Prostate gland (tissue), 2 donors: ENCODE measurements at regions not wholly inside any gene's neighbourhood (a gene's known extent, or its start where the extent isn't known, plus 50 kb on each side); places are given as distances from the start of the nearest gene placed in this dataset.

ENCODE experiments used
- DNase-seq: peaks from one replicate; pipeline ENCODE4 v3.0.0-alpha.2; 2019; ENCODE audit warnings: low spot score
- H3K27ac ChIP-seq, 2 donors: fragments of 200-600 bp; sonication (generic); 2 replicates each; pipeline ENCODE4 v1.5.1; 2017 to 2019
- H3K27me3 ChIP-seq: fragments of 200-600 bp; sonication (generic); replicated peaks from 2 replicates; pipeline ENCODE4 v1.5.1; 2019; ENCODE audit not compliant: insufficient read depth
- H3K36me3 ChIP-seq, 2 donors: fragments of 200-600 bp; sonication (generic); 1 replicate in 1 of 2; 2 replicates in 1 of 2; pipeline versions ENCODE4 v1.5.1 to v1.8.1; 2017 to 2019
- H3K4me1 ChIP-seq: fragments of 200-600 bp; sonication (generic); replicated peaks from 2 replicates; pipeline ENCODE4 v1.5.1; 2019
- H3K4me3 ChIP-seq, 2 donors: fragments of 200-600 bp; sonication (generic); 2 replicates each; pipeline ENCODE4 v1.5.1; 2017 to 2019
- H3K9me3 ChIP-seq: fragments of 200-600 bp; sonication (generic); 2 replicates; pipeline ENCODE4 v1.5.1; 2017
- CTCF ChIP-seq, 4 experiments: fragments of 200-600 bp in 2 of 4; fragments of 450-650 bp in 2 of 4; sonication (generic) in 2 of 4; IDR thresholded peaks; 1 replicate in 3 of 4; 2 replicates in 1 of 4; pipeline ENCODE4 v1.5.1; 2016 to 2019; ENCODE audit warnings: antibody characterized with exemption in 4 of 4, mild to moderate bottlenecking in 2 of 4, moderate library complexity in 2 of 4
- POLR2A ChIP-seq: fragments of 450-650 bp; IDR thresholded peaks from one replicate; pipeline ENCODE4 v1.6.1; 2016; ENCODE audit warnings: antibody characterized with exemption, mild to moderate bottlenecking
- POLR2AphosphoS5 ChIP-seq: sonication (generic); formaldehyde crosslinking; IDR thresholded peaks from one replicate; pipeline ENCODE4 v1.6.1; 2017; ENCODE audit warnings: antibody characterized with exemption
- WGBS: methylation state at CpG from one replicate; pipeline ENCODE4 v1.1.5; 2018; 5-methylcytosine and 5-hydroxymethylcytosine counted together
- intact Hi-C: fragments of 100-400 bp; cut with DNase I; formaldehyde crosslinking; loops from one replicate; pipeline ENCODE4 v1.14.2; 2022

- intact Hi-C loops: no loop called here
Measured at GRCh38 chr22:48984639-48985038, 843.0 kb downstream of the BRD1 start.

GRCh38 chr22:48982321-48982905, 845.3 kb downstream of the BRD1 start:
- TF ChIP-seq CTCF (IDR thresholded peaks at IDR 0.05) (no peak), POLR2AphosphoS5 (no peak), POLR2A (no peak)
- intact Hi-C loops: no loop called here
- no peaks in the 10 kb centered on the region for H3K36me3 ChIP-seq
- H3K4me1 ChIP-seq: no peaks in the 10 kb centered on the region
- H3K27me3 ChIP-seq: peaks cover 5% of the 10 kb centered on the region
- H3K4me3 ChIP-seq: no peak overlapping the region
- no peaks in the 10 kb centered on the region for H3K9me3 ChIP-seq
- H3K27ac ChIP-seq: no peak overlapping the region
- no peak for DNase-seq
- 89% methylated on average over 10 of the region's 10 CpGs for WGBS

More at GRCh38 chr22:48984639-48985038, 843.0 kb downstream of the BRD1 start:
- no peaks in the 10 kb centered on the region for H3K4me1 ChIP-seq
- WGBS: 82% methylated on average over 14 of the region's 14 CpGs
- H3K4me3 ChIP-seq: no peak overlapping the region
- H3K27me3 ChIP-seq: no peaks in the 10 kb centered on the region
- no peak for TF ChIP-seq POLR2A
- TF ChIP-seq CTCF (IDR thresholded peaks at IDR 0.05): no peak
- TF ChIP-seq POLR2AphosphoS5: no peak
- H3K9me3 ChIP-seq: no peaks in the 10 kb centered on the region
- H3K36me3 ChIP-seq: no peaks in the 10 kb centered on the region
- no peak for DNase-seq
- H3K27ac ChIP-seq: no peak overlapping the region

- Histone ChIP-seq H3K27me3 (peaks cover 5% of the 10 kb centered on the region), H3K4me3 (no peak overlapping the region), H3K9me3 (no peaks in the 10 kb centered on the region), H3K4me1 (no peaks in the 10 kb centered on the region), H3K27ac (no peak overlapping the region), H3K36me3 (no peaks in the 10 kb centered on the region)
- WGBS: 66% methylated on average over 20 of the region's 20 CpGs
- TF ChIP-seq POLR2AphosphoS5: no peak
- intact Hi-C loops: no loop called here
- DNase-seq: no peak
Measured at GRCh38 chr22:48981371-48982061, 846.2 kb downstream of the BRD1 start.

- Histone ChIP-seq H3K9me3 (no peaks in the 10 kb centered on the region), H3K4me1 (no peaks in the 10 kb centered on the region), H3K36me3 (no peaks in the 10 kb centered on the region), H3K27ac (no peak overlapping the region), H3K27me3 (peaks cover 5% of the 10 kb centered on the region), H3K4me3 (no peak overlapping the region)
- no peak for DNase-seq
- TF ChIP-seq CTCF (IDR thresholded peaks at IDR 0.05) (no peak), POLR2A (no peak), POLR2AphosphoS5 (no peak)
- 62% methylated on average over 10 of the region's 10 CpGs for WGBS
- intact Hi-C loops: no loop called here
Measured at GRCh38 chr22:48980918-48981317, 846.8 kb downstream of the BRD1 start.

GRCh38 chr22:48980409-48980808, 847.3 kb downstream of the BRD1 start:
- no peak for DNase-seq
- Histone ChIP-seq H3K27me3 (peaks cover 5% of the 10 kb centered on the region), H3K4me3 (no peak overlapping the region)

More at GRCh38 chr22:48980409-48980808, 847.3 kb downstream of the BRD1 start:
- TF ChIP-seq CTCF (IDR thresholded peaks at IDR 0.05): no peak
- TF ChIP-seq POLR2A: no peak
- no peak for TF ChIP-seq POLR2AphosphoS5
- Histone ChIP-seq H3K27ac (no peak overlapping the region), H3K9me3 (no peaks in the 10 kb centered on the region), H3K4me1 (no peaks in the 10 kb centered on the region), H3K36me3 (no peaks in the 10 kb centered on the region)
- intact Hi-C loops: no loop called here
- 81% methylated on average over 14 of the region's 14 CpGs for WGBS
